ENCODE measurements at regions not wholly inside any gene's neighbourhood (a gene's known extent, or its start where the extent isn't known, plus 50 kb on each side); places are given as distances from the start of the nearest gene placed in this dataset.

DNA sequence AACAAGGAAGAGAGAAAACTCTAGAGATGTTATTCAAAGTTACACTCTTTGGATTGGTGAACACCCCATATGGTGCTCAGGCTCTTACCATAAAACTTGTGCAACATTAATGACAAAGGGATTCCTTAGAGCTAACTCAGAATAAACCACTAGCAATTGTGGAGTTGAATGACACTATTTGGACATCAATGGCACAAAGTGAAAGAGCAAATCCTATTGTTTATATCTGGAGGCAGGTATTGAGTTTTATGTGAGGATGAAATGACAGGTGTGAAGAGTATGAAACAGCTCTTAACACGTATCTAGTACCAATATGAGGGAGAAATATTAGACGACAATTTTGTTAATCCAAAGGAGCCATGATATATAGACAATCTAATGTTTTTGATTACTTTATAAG lies 584.9 kb upstream of the PBX1 start (continued):
- TF ChIP-seq, protein P1, sequence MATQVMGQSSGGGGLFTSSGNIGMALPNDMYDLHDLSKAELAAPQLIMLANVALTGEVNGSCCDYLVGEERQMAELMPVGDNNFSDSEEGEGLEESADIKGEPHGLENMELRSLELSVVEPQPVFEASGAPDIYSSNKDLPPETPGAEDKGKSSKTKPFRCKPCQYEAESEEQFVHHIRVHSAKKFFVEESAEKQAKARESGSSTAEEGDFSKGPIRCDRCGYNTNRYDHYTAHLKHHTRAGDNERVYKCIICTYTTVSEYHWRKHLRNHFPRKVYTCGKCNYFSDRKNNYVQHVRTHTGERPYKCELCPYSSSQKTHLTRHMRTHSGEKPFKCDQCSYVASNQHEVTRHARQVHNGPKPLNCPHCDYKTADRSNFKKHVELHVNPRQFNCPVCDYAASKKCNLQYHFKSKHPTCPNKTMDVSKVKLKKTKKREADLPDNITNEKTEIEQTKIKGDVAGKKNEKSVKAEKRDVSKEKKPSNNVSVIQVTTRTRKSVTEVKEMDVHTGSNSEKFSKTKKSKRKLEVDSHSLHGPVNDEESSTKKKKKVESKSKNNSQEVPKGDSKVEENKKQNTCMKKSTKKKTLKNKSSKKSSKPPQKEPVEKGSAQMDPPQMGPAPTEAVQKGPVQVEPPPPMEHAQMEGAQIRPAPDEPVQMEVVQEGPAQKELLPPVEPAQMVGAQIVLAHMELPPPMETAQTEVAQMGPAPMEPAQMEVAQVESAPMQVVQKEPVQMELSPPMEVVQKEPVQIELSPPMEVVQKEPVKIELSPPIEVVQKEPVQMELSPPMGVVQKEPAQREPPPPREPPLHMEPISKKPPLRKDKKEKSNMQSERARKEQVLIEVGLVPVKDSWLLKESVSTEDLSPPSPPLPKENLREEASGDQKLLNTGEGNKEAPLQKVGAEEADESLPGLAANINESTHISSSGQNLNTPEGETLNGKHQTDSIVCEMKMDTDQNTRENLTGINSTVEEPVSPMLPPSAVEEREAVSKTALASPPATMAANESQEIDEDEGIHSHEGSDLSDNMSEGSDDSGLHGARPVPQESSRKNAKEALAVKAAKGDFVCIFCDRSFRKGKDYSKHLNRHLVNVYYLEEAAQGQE (IDR thresholded peaks at IDR 0.05; ENCODE audit: low read depth), result no peak
- TF ChIP-seq TCF7L2 (IDR thresholded peaks at IDR 0.05; ENCODE audit: borderline replicate concordance, extremely low read depth, insufficient read depth, insufficient read length), result no peak
- TF ChIP-seq ELF1 (IDR thresholded peaks at IDR 0.05; ENCODE audit: borderline replicate concordance, low read depth), result no peak
- TF ChIP-seq POLR2AphosphoS5 (IDR thresholded peaks at IDR 0.05; ENCODE audit: low read depth, low read length), result no peak
- TF ChIP-seq, protein P2, sequence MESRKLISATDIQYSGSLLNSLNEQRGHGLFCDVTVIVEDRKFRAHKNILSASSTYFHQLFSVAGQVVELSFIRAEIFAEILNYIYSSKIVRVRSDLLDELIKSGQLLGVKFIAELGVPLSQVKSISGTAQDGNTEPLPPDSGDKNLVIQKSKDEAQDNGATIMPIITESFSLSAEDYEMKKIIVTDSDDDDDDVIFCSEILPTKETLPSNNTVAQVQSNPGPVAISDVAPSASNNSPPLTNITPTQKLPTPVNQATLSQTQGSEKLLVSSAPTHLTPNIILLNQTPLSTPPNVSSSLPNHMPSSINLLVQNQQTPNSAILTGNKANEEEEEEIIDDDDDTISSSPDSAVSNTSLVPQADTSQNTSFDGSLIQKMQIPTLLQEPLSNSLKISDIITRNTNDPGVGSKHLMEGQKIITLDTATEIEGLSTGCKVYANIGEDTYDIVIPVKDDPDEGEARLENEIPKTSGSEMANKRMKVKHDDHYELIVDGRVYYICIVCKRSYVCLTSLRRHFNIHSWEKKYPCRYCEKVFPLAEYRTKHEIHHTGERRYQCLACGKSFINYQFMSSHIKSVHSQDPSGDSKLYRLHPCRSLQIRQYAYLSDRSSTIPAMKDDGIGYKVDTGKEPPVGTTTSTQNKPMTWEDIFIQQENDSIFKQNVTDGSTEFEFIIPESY (IDR thresholded peaks at IDR 0.05; ENCODE audit: extremely low read depth, insufficient replicate concordance, low read length), result no peak

DNA sequence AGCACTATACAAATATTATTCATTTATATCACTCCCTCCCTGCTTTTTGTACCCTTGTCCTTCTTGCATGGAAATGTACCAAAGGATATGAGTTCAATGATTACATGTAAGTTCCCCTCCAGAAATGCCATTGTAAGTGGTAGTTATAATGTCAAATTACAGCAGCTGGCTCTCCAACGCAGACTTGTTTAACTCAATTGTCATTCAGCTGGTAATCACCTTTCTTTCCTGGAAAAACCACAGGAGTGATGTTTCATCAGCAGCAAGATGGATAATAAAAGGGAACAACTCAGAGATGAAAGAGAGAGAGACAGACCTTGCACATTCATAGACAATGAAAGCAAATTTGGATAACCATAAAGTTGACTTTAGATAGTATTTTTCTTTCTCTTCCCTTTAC lies 578.6 kb upstream of the PBX1 start:
- ChIA-PET POLR2A (no interaction called here), RAD21 (ENCODE audit: low non-redundant PET in 1 of 2, low total read pairs in 2 of 2, uncharacterized antibody in 2 of 2, unreplicated experiment in 2 of 2) (no interaction called here), CTCF (no interaction called here)
- no TSS peak for BruUV-seq (replicated peaks)
- no peak for DNase-seq (ENCODE audit: low read depth, low spot score)
- H3K27me3 ChIP-seq (ENCODE audit: insufficient read depth, low read length), result no peaks in the 10 kb centered on the region
- no peaks in the 10 kb centered on the region for H3K9me2 ChIP-seq (ENCODE audit: insufficient read depth)
- intact Hi-C loops (cut with micrococcal nuclease), result no loop called here
- no peak overlapping the region for H3K4me3 ChIP-seq (replicated peaks in 1 of 2; ENCODE audit: low read depth in 1 of 2, low read length in 2 of 2)
- no peaks in the 10 kb centered on the region for H3K4me1 ChIP-seq (ENCODE audit: control insufficient read depth in 1 of 2, insufficient read depth in 2 of 2, low read length in 2 of 2)
- no peak overlapping the region for H3K9ac ChIP-seq (ENCODE audit: low read length)
- H2AFZ ChIP-seq (ENCODE audit: low read depth, low read length, poor library complexity, severe bottlenecking), result no peak overlapping the region
- no peaks in the 10 kb centered on the region for H3K79me2 ChIP-seq (ENCODE audit: insufficient read depth, low read length)
- no peaks in the 10 kb centered on the region for H4K20me1 ChIP-seq (ENCODE audit: insufficient read depth)
- H3K27ac ChIP-seq (ENCODE audit: low read depth, low read length), result no peak overlapping the region
- ATAC-seq, result no peak
- no peak overlapping the region for H3K4me2 ChIP-seq (ENCODE audit: low read length)
- H3K36me3 ChIP-seq (ENCODE audit: control insufficient read depth in 1 of 2, insufficient read depth in 2 of 2, low read length in 2 of 2), result no peaks in the 10 kb centered on the region
- H3K9me3 ChIP-seq (ENCODE audit: control insufficient read depth in 1 of 2, insufficient read depth in 1 of 2, low read depth in 1 of 2, low read length in 2 of 2), result no peaks in the 10 kb centered on the region
- TF ChIP-seq CBX3 (IDR thresholded peaks at IDR 0.05; ENCODE audit: low read depth), result no peak
- no peak for TF ChIP-seq SRF (IDR thresholded peaks at IDR 0.05; ENCODE audit: low read depth)
- no peak for TF ChIP-seq POLR2AphosphoS5 (IDR thresholded peaks at IDR 0.05; ENCODE audit: low read depth, low read length)
- TF ChIP-seq, protein P3, sequence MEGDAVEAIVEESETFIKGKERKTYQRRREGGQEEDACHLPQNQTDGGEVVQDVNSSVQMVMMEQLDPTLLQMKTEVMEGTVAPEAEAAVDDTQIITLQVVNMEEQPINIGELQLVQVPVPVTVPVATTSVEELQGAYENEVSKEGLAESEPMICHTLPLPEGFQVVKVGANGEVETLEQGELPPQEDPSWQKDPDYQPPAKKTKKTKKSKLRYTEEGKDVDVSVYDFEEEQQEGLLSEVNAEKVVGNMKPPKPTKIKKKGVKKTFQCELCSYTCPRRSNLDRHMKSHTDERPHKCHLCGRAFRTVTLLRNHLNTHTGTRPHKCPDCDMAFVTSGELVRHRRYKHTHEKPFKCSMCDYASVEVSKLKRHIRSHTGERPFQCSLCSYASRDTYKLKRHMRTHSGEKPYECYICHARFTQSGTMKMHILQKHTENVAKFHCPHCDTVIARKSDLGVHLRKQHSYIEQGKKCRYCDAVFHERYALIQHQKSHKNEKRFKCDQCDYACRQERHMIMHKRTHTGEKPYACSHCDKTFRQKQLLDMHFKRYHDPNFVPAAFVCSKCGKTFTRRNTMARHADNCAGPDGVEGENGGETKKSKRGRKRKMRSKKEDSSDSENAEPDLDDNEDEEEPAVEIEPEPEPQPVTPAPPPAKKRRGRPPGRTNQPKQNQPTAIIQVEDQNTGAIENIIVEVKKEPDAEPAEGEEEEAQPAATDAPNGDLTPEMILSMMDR (IDR thresholded peaks at IDR 0.05 in 2 of 3, conservative IDR thresholded peaks at IDR 0.05 in 1 of 3; ENCODE audit: borderline replicate concordance in 1 of 3, insufficient read depth in 1 of 3, low read depth in 2 of 3, low read length in 2 of 3), result no peak
- TF ChIP-seq RAD21 (IDR thresholded peaks at IDR 0.05; ENCODE audit: low read depth), result no peak
- TF ChIP-seq CEBPB (IDR thresholded peaks at IDR 0.05; ENCODE audit: low read depth), result no peak
- no peak for TF ChIP-seq ZFX (IDR thresholded peaks at IDR 0.05)
- TF ChIP-seq, protein P2 (IDR thresholded peaks at IDR 0.05; ENCODE audit: extremely low read depth, insufficient replicate concordance, low read length), result no peak

Data from HCT116 (cell line).